NCI-H510A treated with DMSO at 0.1 percent for 48 hours (cell line): ENCODE measurements at regions not wholly inside any gene's neighbourhood (a gene's known extent, or its start where the extent isn't known, plus 50 kb on each side); places are given as distances from the start of the nearest gene placed in this dataset.
"Not testable (repeated sequence)": the region's sequence is repeated elsewhere in the genome, so short reads cannot be mapped to it uniquely, and the experiment has no call there.

Experiments used
- DNase-seq: peaks from one replicate; lab custom pipeline; 2025; lab: John Stamatoyannopoulos, UW

DNA sequence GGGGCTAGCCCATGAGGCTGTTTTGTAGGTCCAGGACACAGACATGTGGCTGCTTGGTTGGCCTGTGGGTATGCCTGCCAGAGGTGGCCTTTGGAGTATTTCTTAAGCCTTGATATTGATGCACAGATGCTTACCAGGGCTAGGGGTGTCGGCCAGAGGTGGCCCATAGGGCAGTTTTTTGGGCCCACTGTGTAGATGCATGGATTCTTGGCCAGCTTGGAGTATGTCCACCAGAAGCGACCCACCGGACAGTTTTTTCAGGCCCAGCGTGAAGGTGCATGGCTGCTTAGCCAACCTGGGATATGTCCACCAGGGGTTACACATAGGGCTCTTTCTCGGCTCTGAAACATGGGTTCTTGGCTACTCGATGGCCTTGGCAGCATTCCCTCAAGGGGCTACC is 1199.1 kb downstream of the CNTNAP5 start:
- no peak for DNase-seq

GRCh38 chr2:125224830-125225229 is 1199.7 kb downstream of the CNTNAP5 start:
- no peak for DNase-seq

DNA sequence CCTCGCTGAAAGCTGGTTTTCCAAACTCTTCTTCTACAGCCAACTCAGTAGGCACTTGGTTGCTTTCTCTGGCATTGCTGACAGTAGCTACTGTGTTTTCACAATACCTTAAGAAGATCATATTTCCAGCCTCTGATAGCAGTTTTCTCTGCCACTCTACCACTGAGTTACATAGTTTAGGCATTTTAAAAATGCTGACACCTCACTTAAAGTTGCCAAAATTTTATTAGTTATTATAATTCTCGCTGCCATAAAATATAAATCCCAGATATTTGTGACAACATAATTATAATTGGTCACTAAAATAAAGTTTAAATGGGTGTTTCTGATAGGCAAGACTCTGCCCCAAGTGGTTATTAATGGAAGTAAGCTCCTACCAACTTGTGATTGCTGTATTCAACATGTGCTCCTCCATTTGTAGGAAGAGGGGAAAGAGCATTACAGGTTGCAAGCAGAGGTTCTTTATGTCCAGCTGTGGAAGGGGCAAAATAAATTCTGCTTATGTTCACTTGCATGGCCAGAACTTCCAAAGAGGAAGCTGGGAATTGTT is 1202.8 kb downstream of the CNTNAP5 start:
- DNase-seq: no peak

GRCh38 chr2:125240870-125241269 is 1215.8 kb downstream of the CNTNAP5 start:
- DNase-seq: no peak

DNA sequence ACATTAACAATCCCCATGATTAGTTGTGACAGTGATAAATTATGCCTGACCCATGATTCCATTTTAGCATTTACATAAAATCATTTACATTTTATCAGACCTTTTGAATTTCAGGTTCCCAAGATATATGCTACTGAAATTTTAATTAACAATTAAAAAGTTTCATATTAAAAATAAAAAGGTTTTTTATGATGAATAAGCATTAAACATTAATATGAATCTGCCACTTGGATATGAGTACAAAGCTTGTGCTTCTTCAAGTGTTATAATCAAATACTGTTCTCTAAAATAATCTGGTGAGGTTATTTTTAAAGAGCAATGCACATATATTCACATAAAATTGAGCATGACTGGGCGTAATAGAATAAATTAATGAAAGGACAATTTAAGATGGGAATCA is 1218.0 kb downstream of the CNTNAP5 start:
- DNase-seq: no peak

GRCh38 chr2:125254010-125254409 is 1228.9 kb downstream of the CNTNAP5 start:
- no peak for DNase-seq

DNA sequence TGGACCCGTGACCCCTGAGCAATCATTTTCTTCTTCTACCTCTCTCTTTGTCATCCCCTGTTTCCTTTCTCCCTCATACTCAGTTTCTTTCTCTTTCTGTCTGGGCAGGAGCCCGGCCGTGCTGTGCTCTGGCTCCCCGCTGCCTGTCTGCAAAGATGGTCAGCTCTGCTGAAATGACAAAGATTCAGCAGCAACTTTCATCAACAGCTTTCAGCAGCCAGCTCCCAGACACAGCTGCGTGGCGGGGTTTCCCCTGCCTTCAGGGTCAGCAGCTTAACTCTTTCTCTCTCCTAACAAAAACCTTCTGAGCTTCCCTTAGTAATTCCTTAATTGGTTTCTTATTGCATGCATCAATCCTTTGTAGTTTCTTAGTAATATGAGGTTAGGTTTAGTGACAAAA is 1234.4 kb downstream of the CNTNAP5 start:
- DNase-seq: no peak

DNA sequence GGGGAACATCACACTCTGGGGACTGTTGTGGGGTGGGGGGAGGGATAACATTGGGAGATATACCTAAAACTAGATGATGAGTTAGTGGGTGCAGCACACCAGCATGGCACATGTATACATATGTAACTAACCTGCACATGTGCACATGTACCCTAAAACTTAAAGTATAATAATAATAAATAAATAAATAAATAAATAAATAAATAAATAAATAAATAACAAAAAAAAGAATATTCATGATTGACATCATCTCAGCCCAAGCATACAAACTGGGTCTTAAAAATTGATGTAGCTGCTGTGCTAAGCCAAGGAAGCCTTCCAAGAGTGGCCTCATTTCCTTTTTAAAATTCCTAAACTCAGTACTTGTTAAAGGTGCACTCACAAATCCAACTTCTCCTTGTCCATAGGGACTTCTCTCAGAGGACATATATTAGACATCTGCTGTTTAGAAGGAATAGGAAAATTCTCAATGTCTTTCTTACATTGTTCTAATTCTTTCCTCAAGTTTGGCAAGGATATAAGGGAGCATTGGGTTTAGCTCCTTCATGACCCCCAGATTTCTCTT is 1235.4 kb downstream of the CNTNAP5 start:
- not testable (repeated sequence) for DNase-seq

GRCh38 chr2:125264453-125264852 is 1239.4 kb downstream of the CNTNAP5 start:
- DNase-seq: no peak

DNA sequence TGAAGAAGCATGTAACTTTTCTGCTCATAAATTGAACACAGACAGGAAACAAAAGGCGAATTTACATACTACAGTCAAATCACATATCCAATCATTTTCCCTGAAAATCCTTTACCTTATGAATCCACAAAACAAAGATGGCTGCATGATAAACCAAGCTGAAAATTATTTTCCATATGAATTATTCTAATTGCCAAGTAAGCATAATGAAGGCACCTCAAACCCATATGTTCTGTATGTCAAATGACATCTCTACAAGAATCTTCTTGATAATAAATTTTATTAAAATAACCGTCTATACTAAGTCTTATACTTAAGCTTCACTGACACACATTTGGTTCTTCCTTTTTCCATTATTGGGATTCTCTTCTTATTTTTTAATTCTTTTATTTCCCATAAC is 1242.6 kb downstream of the CNTNAP5 start:
- DNase-seq: no peak

- DNase-seq: no peak
Measured at GRCh38 chr2:125272651-125273050, 1247.6 kb downstream of the CNTNAP5 start.

GRCh38 chr2:125274718-125275117 is 1249.6 kb downstream of the CNTNAP5 start:
- no peak for DNase-seq

GRCh38 chr2:125280265-125280664 is 1255.2 kb downstream of the CNTNAP5 start:
- no peak for DNase-seq

DNA sequence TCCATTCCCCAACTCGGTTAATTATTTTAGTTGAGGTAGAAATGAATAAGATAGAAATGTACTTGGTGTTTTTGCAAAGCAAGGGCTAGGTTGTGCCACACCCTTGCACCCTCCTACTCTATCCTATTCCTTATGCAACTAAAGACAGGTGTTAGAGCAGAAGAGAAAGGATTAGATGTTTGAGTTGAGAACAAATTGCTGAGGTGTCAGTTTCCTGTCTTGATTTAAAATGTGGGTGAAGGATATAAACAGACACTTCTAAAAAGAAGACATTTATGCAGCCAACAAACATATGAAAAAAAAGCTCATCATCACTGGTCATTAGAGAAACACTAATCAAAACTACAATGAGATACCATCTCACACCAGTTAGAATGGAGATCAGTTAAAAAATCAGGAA is 1256.2 kb downstream of the CNTNAP5 start:
- DNase-seq: no peak

GRCh38 chr2:125296742-125297141 is 1271.7 kb downstream of the CNTNAP5 start:
- DNase-seq: no peak

- no peak for DNase-seq
Measured at GRCh38 chr2:125310657-125311364, 1285.7 kb downstream of the CNTNAP5 start.

DNA sequence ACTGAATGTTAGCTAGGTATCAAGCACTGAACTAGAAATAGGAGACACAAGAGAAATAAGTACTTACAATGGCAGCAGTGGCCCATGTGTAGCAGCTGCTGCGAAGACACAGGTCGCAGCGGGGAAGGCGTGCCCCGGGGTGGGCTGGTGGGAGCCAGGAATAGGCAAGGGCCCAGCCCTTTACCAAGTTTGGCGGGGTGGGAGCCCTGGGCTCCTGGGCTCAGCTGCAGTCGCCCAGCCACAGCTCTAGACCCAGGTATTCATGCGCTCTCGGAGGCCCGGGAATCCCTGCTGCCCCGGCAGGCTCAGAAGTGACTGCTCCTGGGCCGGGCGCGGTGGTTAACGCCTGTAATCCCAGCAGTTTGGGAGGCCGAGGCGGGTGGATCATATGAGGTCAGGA is 1287.3 kb downstream of the CNTNAP5 start:
- no peak for DNase-seq

- no peak for DNase-seq
Measured at GRCh38 chr2:125313806-125314205, 1288.7 kb downstream of the CNTNAP5 start.

- DNase-seq: no peak
Measured at GRCh38 chr2:125318740-125319139, 1293.7 kb downstream of the CNTNAP5 start.

- no peak for DNase-seq
Measured at GRCh38 chr2:125324273-125324672, 1299.2 kb downstream of the CNTNAP5 start.

GRCh38 chr2:125330133-125330532 is 1305.0 kb downstream of the CNTNAP5 start:
- no peak for DNase-seq

DNA sequence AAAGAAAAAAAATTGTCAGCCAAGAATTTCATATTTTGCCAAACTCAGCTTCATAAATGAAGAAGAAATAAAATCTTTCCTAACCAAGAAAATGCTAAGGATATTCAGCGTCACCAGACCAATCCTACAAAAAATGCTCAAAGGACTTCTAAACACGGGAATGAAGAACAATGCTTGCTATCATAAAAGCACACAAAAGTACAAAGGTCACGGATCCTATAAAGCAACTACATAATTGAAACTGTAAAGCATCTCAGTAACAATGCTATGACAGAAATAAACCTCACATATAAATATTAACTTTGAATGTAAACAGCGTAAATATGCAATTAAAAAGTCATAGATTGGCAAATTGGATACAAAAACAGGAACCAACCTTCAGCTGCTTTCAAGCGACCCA is 1314.6 kb upstream of the GYPC start:
- DNase-seq: no peak

GRCh38 chr2:125353542-125353941 is 1302.4 kb upstream of the GYPC start:
- DNase-seq: not testable (repeated sequence)
